NCI-H69 (cell line): ENCODE measurements at regions not wholly inside any gene's neighbourhood (a gene's known extent, or its start where the extent isn't known, plus 50 kb on each side); places are given as distances from the start of the nearest gene placed in this dataset.

Source experiments
- DNase-seq: peaks from one replicate; lab custom pipeline; 2025; lab: John Stamatoyannopoulos, UW

DNA sequence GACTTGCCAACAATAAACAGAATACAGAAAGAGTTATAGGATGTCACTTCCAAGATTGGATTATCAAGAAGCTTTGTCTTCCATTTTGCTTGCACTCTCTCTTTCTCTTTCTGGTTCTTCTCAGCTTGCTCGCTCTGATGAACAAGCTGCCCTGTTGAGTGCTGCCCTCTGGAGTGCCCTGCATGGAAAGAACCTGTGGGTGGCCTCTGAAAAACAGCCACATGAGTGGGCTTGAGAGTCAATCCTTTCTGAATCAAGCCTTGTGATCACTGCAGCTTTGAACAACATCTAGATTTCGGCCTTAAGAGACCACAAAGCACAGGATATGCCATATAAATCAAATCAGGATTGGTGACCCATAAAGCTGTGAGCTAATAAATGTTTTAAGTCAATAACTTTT, 185.1 kb downstream of the KIF2B start:
- no peak for DNase-seq

DNA sequence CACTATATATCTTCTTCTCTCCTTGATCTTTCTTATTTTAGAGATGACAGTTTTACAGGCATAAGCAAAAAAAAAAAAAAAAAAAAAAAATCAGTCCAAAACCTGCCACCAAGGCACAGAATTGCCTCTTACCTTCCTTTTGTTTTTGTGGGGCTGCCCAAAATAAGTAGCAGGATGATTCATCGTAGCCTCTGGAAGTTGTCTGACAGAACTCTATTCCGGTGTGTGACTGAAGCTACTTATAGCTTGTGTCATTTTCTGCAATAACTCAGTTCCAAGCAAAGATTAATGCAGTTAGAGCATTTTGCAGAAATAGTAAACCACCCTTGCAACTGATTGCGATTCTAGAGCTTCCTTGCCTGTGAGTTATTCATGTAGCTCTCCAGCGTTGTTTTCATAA, 186.8 kb downstream of the KIF2B start:
- no peak for DNase-seq

DNA sequence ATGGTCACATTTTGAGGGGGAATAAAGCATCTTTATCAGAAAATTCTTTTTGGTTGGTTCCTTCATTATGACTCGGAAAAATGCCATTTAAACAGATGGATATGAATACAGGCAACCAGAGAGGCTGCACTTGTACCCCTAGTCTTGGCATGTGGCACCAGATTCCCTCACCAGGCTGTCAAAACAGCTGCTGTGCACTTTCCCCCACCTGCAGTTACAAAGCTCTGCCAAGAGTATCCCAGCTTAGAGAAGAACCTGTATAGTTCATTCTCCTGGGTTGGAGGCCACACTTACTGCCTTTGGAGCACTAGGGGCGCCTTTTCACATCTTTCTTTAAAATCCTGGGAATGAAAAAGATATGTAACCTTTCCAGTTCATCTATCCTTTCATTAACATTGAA, 190.3 kb downstream of the KIF2B start:
- DNase-seq, result no peak

DNA sequence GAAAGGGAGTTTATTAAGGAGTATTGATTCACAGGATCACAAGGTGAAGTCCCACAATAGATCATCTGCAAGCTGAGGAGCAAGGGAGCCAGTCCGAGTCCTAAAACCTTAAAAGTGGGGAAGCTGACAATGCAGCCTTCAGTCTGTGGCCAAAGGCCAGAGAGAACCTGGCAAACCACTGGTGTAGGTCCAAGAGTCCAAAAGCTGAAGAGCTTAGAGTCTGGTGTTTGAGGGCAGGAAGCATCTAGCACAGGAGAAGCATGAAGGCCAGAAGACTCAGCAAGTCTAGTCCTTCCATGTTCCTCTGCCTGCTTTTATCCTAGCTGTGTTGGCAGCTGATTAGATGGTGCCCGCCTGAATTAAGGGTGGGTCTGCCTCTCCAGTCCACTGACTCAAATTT, 193.0 kb downstream of the KIF2B start:
- DNase-seq, result no peak

DNA sequence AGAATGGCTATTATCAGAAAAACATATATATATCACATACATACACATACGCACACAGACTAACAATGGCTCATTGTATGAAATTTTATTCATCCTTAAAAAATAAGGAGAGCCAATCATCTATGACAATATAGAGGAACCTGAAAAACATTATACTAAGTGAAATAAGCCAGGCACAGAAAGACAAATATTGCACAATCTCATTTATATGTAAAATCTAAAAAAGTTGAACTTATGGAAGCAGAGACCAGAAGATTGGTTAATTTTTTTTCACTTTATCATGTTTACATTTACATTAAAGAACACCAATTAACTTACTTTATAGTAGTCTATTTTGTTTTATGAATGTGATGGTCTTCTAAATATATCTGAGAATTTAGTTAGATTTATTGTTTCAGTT, 198.7 kb downstream of the KIF2B start:
- DNase-seq, result no peak

DNA sequence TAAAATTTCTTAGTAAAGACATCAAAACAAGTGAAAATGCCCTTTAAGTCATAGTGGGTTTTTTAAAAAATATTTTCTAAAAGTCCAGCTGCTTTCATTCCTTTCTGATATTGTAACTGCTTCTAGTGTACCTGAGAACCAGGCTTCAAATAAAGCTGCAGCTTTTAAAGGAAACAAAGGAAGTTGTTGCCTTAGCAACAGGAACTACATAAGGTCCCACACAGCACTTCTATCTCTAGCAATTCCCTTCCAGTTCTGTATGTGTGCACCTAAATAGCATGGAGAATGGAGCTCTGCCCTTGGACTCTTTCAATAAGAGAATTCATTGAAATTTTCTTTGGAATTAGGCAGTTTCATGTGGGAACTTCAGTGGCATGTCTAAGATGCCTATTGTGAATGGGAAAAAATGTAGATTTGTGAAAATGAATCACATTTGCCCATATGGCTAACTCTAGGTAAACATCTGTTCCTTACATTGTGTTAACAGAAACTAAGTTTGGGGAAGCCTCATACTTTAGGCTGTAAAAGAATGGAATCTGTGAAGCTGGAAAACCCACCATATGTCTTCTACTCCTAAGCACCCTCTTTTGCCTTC, 206.4 kb downstream of the KIF2B start:
- DNase-seq, result no peak

GRCh38 chr17:54029986-54030385, 207.3 kb downstream of the KIF2B start:
- DNase-seq, result no peak

DNA sequence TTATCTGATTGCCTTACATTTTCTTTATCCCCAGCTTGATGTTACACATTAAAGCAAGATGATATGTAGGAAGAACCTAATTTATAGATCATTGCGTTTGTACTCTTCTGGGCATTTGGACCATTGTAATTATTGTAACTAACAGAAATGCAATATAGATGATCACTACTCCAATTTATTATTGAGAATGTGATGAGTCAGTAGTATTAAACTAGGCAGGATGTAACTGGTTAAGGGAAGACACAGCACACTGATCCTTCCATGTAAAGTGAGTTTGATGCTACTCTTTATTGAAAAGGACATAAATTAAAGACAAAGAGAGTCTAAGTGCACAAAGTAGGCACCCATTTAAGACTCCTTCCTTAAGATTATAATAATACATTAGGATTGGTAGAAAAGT, 223.8 kb downstream of the KIF2B start:
- DNase-seq, result no peak

DNA sequence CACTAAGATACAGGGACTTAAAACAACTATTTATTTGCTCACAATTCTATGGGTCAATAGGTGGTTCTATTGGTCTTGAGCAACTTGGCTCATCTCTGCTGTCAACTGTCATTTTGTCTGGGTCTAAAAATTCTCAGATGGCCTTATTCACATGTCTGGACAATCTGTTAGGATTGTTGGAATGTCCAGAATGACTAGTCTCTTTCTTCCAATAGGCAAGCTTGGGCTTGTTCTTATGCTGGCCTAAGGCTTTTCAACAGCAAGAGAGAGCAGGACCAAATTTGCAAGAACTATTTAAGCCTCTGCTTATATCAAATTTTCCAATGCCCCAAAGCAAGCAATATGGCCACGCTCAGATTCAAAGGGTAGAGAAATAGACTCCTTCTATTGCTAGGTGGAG, 240.9 kb downstream of the KIF2B start:
- DNase-seq, result no peak

- DNase-seq, result no peak
Observed at GRCh38 chr17:54085020-54085419, 262.3 kb downstream of the KIF2B start.

- DNase-seq, result no peak
Observed at GRCh38 chr17:54085934-54086333, 263.2 kb downstream of the KIF2B start.

DNA sequence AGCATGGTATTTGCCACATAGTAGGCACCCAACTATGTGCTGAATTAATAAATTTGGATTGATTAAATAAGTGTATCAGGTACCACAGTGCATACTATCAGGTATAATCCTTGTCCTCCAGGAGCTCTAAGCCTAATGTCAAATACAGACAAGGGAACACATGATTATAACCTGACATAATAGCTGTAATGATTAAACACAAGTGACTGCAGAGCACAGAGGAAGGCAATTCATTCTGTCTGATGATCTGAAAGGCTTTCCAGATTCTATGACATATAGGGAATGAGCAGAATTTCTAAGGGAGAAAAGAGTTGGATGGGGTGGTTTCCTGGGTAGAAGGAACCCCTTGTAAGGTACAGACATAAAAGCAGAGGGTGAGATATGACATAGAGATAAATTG, 273.5 kb downstream of the KIF2B start:
- no peak for DNase-seq

DNA sequence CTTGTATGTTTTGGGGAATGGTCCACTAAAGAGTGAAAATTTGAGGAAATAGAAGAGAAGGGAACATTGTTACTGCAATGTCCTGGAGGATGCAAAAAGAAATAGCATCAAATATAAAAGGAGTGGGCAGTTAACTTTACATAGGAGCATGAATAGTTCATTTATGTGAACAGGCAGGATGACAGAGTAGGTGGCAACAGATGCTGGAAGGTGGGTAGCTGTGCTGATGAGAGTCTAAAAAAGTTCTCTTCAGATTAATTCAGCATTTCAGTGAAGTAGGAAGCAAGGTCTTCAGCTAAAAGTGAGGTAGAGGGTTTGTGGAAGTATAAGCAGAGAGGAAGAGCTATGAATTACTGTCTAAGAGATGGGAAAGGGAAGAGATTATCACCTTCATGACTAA, 276.5 kb downstream of the KIF2B start:
- no peak for DNase-seq

- DNase-seq, result no peak
Observed at GRCh38 chr17:54102246-54102645, 279.5 kb downstream of the KIF2B start.

GRCh38 chr17:54111576-54111975, 288.8 kb downstream of the KIF2B start:
- DNase-seq, result no peak

DNA sequence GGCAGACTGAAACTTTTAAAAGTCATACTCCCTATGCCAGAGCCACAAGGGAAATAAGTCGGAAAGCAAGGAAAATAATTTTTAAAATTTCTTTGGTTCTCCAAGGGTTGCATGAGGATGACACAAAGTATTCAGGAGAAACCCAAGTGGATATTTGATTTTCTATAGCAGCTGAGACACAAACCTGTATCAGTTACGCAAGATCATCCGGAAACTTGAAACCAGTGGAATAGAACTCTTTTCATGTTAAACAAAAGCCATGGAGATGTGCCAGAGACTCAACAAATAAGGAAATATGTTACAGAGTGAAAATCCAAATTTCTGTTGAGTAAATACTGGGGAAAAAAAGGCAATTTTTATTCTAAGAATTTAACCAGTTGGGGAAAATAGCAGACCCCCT, 294.7 kb downstream of the KIF2B start:
- no peak for DNase-seq

DNA sequence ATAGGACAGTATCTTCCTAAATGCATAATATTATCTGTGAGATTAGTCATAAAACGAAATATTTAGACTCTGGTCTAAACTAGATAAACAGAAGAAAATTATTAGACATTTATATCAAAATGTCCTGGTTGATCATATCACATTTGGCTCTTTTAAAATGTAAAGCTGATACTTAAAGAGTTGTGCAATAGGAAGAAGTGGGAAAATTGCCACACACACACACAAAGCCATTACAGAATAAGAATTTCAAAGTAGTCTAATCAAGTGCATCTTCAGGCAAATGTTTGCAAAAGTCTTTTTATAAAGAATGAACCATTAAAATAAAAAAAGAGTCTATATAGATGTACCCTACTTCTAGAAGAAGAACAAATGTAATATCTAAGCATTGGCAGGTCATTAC, 301.7 kb downstream of the KIF2B start:
- no peak for DNase-seq

GRCh38 chr17:54153423-54153822, 330.7 kb downstream of the KIF2B start:
- DNase-seq, result no peak

DNA sequence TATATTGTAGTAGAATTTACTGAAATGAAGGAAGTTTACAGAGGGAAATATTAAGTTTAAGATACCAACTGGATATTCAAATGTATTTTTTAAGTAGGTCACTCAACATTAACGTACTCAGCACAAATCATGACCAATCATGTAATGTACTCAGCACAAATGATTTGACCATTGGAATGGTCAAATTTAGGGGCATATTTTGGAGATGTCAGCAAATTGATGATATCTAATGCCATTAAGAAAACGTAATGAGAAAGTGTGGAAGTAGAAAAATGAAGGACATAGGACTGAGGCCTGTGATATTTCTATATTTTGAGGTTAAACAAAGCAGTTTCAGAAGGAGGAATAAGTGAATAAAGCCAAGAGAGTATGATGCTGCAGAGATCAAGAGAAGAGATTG, 334.8 kb downstream of the KIF2B start:
- no peak for DNase-seq

GRCh38 chr17:54172096-54172984, 349.6 kb downstream of the KIF2B start:
- no peak for DNase-seq

DNA sequence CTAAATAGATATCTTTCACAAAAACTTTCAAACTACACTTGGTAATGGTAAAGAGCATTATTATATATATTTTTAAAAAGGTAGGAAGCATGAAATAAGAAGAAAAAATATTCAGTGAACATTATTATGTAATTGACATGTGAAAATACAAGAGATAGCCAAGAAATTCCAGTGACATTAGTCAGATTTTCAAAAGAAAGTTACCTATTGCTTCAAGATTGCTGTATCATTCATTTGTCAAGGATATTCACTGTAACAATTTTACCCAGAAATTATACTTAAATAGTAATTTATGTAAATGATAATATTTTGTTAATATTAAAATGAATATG, 350.2 kb downstream of the KIF2B start:
- no peak for DNase-seq

- no peak for DNase-seq
Observed at GRCh38 chr17:54177606-54178308, 355.0 kb downstream of the KIF2B start.

DNA sequence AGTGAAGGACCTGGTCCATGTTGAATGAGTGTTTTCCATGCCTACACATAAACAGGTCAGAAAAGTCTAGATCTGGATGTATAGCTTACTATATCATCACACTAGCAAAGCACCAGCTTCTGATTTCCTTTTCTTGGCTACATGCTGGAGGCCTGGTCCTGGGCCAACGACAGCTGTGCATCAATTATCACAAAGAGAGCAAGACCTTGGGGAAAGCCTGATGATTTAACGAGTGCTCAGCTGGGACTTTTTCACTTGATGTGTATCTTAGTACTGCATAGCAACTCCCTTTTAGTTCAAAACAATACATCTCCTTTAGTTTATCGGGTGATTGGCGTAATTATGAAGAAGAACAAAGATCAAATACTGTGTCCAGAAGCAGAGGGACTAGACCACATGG, 358.2 kb downstream of the KIF2B start:
- DNase-seq, result no peak
